ENCODE measurements at regions not wholly inside any gene's neighbourhood (a gene's known extent, or its start where the extent isn't known, plus 50 kb on each side); places are given as distances from the start of the nearest gene placed in this dataset.

GRCh38 chr11:109120341-109120740 lies 301.6 kb upstream of the C11orf87 start:
- no peak for TF ChIP-seq POLR2AphosphoS5 (IDR thresholded peaks at IDR 0.05)
- TF ChIP-seq, protein P1, sequence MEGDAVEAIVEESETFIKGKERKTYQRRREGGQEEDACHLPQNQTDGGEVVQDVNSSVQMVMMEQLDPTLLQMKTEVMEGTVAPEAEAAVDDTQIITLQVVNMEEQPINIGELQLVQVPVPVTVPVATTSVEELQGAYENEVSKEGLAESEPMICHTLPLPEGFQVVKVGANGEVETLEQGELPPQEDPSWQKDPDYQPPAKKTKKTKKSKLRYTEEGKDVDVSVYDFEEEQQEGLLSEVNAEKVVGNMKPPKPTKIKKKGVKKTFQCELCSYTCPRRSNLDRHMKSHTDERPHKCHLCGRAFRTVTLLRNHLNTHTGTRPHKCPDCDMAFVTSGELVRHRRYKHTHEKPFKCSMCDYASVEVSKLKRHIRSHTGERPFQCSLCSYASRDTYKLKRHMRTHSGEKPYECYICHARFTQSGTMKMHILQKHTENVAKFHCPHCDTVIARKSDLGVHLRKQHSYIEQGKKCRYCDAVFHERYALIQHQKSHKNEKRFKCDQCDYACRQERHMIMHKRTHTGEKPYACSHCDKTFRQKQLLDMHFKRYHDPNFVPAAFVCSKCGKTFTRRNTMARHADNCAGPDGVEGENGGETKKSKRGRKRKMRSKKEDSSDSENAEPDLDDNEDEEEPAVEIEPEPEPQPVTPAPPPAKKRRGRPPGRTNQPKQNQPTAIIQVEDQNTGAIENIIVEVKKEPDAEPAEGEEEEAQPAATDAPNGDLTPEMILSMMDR (IDR thresholded peaks at IDR 0.05) = no peak
- TF ChIP-seq POLR2A (IDR thresholded peaks at IDR 0.05) = no peak
- TF ChIP-seq EP300 (IDR thresholded peaks at IDR 0.05) = no peak

All from upper lobe of left lung (tissue), 4 donors.